ENCODE measurements at regions not wholly inside any gene's neighbourhood (a gene's known extent, or its start where the extent isn't known, plus 50 kb on each side); places are given as distances from the start of the nearest gene placed in this dataset.
A peak's percentile ranks its signal among the peaks of the same experiment; 100 is the strongest.

DNA sequence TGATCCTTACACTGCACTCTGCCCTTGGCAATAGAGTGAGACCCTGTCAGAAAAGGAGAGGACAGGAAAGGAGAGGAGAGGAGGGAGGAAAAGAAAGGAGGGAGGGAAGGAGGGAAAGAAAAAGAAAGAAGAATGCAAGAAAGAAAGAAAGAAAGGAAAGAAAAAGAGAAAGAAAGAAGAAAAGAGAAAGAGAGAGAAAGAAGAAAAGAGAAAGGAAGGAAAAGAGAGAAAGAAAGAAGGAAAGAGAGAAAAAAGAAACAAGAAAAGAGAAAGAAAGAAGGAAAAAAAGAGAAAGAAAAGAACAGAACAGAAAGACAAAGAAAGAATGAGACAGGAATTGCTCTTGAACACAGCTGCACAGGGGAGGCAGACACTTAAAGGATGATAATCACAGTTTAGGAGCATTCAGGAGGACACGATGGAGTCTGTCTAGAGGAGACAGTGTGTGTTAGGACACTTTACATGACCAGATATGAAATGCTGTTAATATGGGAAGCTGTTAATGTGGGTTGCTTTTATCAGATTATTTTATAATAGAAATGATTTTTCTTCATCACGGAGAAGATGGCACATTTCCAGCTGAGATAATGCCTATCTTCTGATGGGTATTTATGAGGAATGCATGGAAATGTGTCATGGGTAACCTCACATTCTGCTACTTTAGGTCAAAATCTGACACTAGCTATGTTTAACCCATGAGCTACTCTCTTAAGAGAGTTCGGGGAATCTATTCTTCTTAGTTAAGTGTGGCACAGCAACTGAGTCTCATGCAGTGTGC lies 160.5 kb downstream of the BAMBI start:
- DNase-seq (ENCODE audit: low spot score), result no peak

DNA sequence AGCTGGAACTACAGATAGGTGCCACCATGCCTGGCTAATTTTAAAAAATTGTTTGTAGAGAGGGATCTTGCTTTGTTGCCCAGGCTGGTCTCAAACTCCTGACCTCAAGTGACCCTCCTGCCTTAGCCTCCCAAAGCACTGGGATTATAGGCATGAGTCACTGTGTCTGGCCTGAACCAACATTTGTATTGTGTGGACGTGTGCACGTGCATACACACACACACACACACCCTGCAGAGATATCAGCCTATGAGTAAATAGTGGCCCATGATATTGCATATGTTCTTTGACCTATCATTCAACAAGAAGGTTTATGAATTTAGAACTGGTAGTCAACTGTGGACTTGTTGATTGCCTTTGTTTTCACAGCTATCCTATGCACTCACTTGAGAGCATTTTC lies 161.6 kb downstream of the BAMBI start:
- H3K27ac ChIP-seq, result no peak overlapping the region
- no peak overlapping the region for H3K4me3 ChIP-seq
- H3K36me3 ChIP-seq, result no peaks in the 10 kb centered on the region
- H3K4me1 ChIP-seq (replicated peaks), result no peaks in the 10 kb centered on the region
- no peaks in the 10 kb centered on the region for H3K9me3 ChIP-seq
- H3K27me3 ChIP-seq (replicated peaks; ENCODE audit: insufficient read depth), result peaks cover 2% of the 10 kb centered on the region
- intact Hi-C loops (cut with DNase I), result no loop called here
- DNase-seq (ENCODE audit: low spot score), result no peak
- 79% methylated on average over 2 of the region's 2 CpGs for WGBS
- TF ChIP-seq POLR2A (IDR thresholded peaks at IDR 0.05) (no peak), POLR2AphosphoS5 (IDR thresholded peaks at IDR 0.05) (no peak)
- TF ChIP-seq, protein P1, sequence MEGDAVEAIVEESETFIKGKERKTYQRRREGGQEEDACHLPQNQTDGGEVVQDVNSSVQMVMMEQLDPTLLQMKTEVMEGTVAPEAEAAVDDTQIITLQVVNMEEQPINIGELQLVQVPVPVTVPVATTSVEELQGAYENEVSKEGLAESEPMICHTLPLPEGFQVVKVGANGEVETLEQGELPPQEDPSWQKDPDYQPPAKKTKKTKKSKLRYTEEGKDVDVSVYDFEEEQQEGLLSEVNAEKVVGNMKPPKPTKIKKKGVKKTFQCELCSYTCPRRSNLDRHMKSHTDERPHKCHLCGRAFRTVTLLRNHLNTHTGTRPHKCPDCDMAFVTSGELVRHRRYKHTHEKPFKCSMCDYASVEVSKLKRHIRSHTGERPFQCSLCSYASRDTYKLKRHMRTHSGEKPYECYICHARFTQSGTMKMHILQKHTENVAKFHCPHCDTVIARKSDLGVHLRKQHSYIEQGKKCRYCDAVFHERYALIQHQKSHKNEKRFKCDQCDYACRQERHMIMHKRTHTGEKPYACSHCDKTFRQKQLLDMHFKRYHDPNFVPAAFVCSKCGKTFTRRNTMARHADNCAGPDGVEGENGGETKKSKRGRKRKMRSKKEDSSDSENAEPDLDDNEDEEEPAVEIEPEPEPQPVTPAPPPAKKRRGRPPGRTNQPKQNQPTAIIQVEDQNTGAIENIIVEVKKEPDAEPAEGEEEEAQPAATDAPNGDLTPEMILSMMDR (IDR thresholded peaks at IDR 0.05), result no peak

More for the DNA sequence above, 160.5 kb downstream of the BAMBI start:
- H3K4me3 ChIP-seq, result no peak overlapping the region
- WGBS, result 60% methylated on average over 3 of the region's 3 CpGs
- intact Hi-C loops (cut with DNase I), result no loop called here
- peaks cover 2% of the 10 kb centered on the region for H3K27me3 ChIP-seq (replicated peaks; ENCODE audit: insufficient read depth)
- no peak overlapping the region for H3K27ac ChIP-seq
- H3K9me3 ChIP-seq, result no peaks in the 10 kb centered on the region
- no peaks in the 10 kb centered on the region for H3K4me1 ChIP-seq (replicated peaks)
- H3K36me3 ChIP-seq, result no peaks in the 10 kb centered on the region
- TF ChIP-seq, protein P1 (IDR thresholded peaks at IDR 0.05), result no peak
- TF ChIP-seq POLR2A (IDR thresholded peaks at IDR 0.05) (no peak), POLR2AphosphoS5 (IDR thresholded peaks at IDR 0.05) (no peak)

GRCh38 chr10:28839600-28840007 lies 162.3 kb downstream of the BAMBI start:
- Histone ChIP-seq H3K36me3 (no peaks in the 10 kb centered on the region), H3K27me3 (replicated peaks; ENCODE audit: insufficient read depth) (peaks cover 2% of the 10 kb centered on the region), H3K4me3 (no peak overlapping the region), H3K4me1 (replicated peaks) (no peaks in the 10 kb centered on the region), H3K9me3 (no peaks in the 10 kb centered on the region), H3K27ac (no peak overlapping the region)
- WGBS, result 17% methylated on average over 6 of the region's 6 CpGs
- DNase-seq (ENCODE audit: low spot score), result peak; percentile 9
- intact Hi-C loops (cut with DNase I), result no loop called here
- TF ChIP-seq POLR2AphosphoS5 (IDR thresholded peaks at IDR 0.05), result peak; percentile 6
- TF ChIP-seq, protein P1 (IDR thresholded peaks at IDR 0.05), result no peak

DNA sequence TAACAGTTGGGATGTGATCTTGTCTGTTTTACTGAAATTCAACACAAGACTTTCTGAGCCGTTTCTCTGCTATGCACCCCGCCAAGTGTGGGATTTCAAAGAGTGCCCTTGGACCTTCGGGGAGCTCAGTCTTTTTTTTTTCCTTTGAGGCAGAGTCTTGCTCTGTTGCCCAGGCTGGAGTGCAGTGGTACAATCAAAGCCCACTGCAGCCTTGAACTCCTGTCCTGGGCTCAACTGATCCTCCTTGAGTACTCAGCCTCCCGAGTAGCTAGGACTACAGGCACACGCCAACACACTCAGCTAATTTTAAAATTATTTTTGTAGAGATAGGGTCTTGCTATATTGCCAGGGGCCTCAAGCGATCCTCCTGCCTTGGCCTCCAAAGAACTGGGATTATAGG lies 162.9 kb downstream of the BAMBI start:
- no peak overlapping the region for H3K4me3 ChIP-seq
- TF ChIP-seq, protein P1 (IDR thresholded peaks at IDR 0.05), result no peak
- TF ChIP-seq POLR2A (IDR thresholded peaks at IDR 0.05) (no peak), POLR2AphosphoS5 (IDR thresholded peaks at IDR 0.05) (no peak)
- no peaks in the 10 kb centered on the region for H3K9me3 ChIP-seq
- WGBS, result 82% methylated on average over 6 of the region's 6 CpGs
- H3K4me1 ChIP-seq (replicated peaks), result no peaks in the 10 kb centered on the region
- H3K36me3 ChIP-seq, result no peaks in the 10 kb centered on the region
- DNase-seq (ENCODE audit: low spot score), result no peak
- H3K27ac ChIP-seq, result no peak overlapping the region
- peaks cover 2% of the 10 kb centered on the region for H3K27me3 ChIP-seq (replicated peaks; ENCODE audit: insufficient read depth)
- intact Hi-C loops (cut with DNase I), result no loop called here

GRCh38 chr10:28840971-28841370 lies 163.7 kb downstream of the BAMBI start:
- H3K9me3 ChIP-seq, result no peaks in the 10 kb centered on the region
- H3K36me3 ChIP-seq, result no peaks in the 10 kb centered on the region
- TF ChIP-seq, protein P1 (IDR thresholded peaks at IDR 0.05), result no peak
- TF ChIP-seq POLR2A (IDR thresholded peaks at IDR 0.05) (no peak), POLR2AphosphoS5 (IDR thresholded peaks at IDR 0.05) (no peak)
- H3K27me3 ChIP-seq (replicated peaks; ENCODE audit: insufficient read depth), result peaks cover 2% of the 10 kb centered on the region
- 59% methylated on average over 4 of the region's 4 CpGs for WGBS
- intact Hi-C loops (cut with DNase I), result no loop called here
- H3K4me3 ChIP-seq, result no peak overlapping the region
- no peak overlapping the region for H3K27ac ChIP-seq
- H3K4me1 ChIP-seq (replicated peaks), result no peaks in the 10 kb centered on the region
- no peak for DNase-seq (ENCODE audit: low spot score)
